Activated T-helper 1 cell treated with anti-CD3 and anti-CD28 coated beads, Interleukin-12 subunit alpha, Interleukin-12 subunit beta, Interleukin-2, Interleukin-4 antibody, amounts not matched to agents 30 ng/mL and 10 ng/mL and 1 ng/mL, durations not matched to agents 14 hours and 24 hours and 36 hours (primary cell): ENCODE measurements at regions not wholly inside any gene's neighbourhood (a gene's known extent, or its start where the extent isn't known, plus 50 kb on each side); places are given as distances from the start of the nearest gene placed in this dataset.

ENCODE experiments used
- DNase-seq: peaks from one replicate; pipeline ENCODE4 v3.0.0; 2021; ENCODE audit warnings: low spot score
- H3K27ac Mint-ChIP-seq: one replicate; pipeline ENCODE4 v1.8.0; 2021; ENCODE audit warnings: mild to moderate bottlenecking, mixed read lengths
- H3K27me3 Mint-ChIP-seq: one replicate; pipeline ENCODE4 v1.8.0; 2022; ENCODE audit warnings: mild to moderate bottlenecking, moderate library complexity, mixed read lengths; ENCODE audit not compliant: insufficient read depth
- H3K36me3 Mint-ChIP-seq: one replicate; pipeline ENCODE4 v1.8.0; 2021; ENCODE audit warnings: low read depth, mixed read lengths
- H3K4me1 Mint-ChIP-seq: one replicate; pipeline ENCODE4 v1.8.0; 2021; ENCODE audit warnings: low read depth, mixed read lengths
- H3K4me3 Mint-ChIP-seq: one replicate; pipeline ENCODE4 v1.8.0; 2021; ENCODE audit warnings: mild to moderate bottlenecking, moderate library complexity, mixed read lengths
- H3K9me3 Mint-ChIP-seq: one replicate; pipeline ENCODE4 v1.8.0; 2021; ENCODE audit warnings: mixed read lengths
- intact Hi-C: fragments of 100-400 bp; cut with micrococcal nuclease; formaldehyde crosslinking; loops from one replicate; pipeline ENCODE4 v1.15.1; 2024

DNA sequence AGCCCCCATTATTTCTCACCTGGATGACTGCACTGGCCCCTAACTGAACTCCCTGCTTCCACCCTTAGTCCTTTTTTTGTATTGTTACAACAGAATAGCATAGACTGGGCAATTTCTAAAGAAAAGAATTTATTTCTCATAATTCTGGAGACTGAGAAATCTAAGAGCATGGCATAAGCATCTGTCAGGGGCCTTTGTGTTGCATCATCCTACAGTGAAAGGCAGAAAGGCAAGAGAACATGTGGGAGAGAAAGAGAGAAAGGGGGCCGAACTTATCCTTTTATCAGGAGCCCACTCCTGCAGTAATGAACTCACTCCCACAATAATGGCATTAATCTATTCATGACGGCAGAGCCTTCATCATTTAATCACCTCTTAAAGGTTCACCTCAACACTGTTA, 122.1 kb downstream of the EFNB1 start:
- H3K27ac Mint-ChIP-seq = no peak overlapping the region
- no peaks in the 10 kb centered on the region for H3K4me1 Mint-ChIP-seq
- H3K4me3 Mint-ChIP-seq = no peak overlapping the region
- no peaks in the 10 kb centered on the region for H3K9me3 Mint-ChIP-seq
- H3K36me3 Mint-ChIP-seq = no peaks in the 10 kb centered on the region
- intact Hi-C loops = no loop called here
- no peak for DNase-seq
- H3K27me3 Mint-ChIP-seq = peaks cover 2% of the 10 kb centered on the region

DNA sequence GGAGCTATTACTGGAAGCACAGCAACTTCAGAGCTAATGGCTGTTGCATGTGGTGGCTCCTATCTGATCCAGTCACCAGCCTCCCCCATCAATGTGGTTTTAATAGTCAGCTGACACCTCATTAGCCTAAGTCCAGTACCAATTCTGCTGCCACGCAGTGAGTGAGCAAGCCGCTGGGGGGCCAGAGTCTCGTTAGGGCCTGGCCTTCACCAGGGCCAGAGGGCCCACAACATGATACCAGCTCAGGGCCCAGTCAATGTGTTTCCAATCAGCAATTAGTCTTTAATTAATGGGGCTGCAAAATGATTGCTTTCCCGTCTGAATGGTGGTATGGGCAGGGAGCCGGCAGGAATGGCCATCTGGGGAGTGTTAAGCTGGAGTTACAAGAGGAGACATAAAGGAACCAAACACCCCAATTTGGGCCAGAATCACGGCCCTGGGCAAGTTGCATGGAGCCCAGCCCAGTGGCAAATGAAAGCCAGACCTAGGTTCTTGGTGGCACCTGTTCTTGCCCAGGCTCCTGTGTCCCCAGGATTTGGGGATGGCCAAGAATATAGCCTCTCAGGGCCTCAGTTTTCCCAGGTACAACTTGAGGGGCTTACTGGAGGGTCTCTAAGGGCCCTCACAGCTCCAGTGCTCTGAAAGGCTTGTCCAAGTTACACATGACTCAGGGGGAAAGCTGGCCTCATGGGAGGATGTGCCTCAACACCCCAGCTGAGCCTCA, 119.2 kb downstream of the EFNB1 start:
- no peaks in the 10 kb centered on the region for H3K27me3 Mint-ChIP-seq
- H3K4me3 Mint-ChIP-seq = no peak overlapping the region
- H3K4me1 Mint-ChIP-seq = no peaks in the 10 kb centered on the region
- intact Hi-C loops = no loop called here
- no peaks in the 10 kb centered on the region for H3K36me3 Mint-ChIP-seq
- no peak overlapping the region for H3K27ac Mint-ChIP-seq
- H3K9me3 Mint-ChIP-seq = no peaks in the 10 kb centered on the region
- no peak for DNase-seq

DNA sequence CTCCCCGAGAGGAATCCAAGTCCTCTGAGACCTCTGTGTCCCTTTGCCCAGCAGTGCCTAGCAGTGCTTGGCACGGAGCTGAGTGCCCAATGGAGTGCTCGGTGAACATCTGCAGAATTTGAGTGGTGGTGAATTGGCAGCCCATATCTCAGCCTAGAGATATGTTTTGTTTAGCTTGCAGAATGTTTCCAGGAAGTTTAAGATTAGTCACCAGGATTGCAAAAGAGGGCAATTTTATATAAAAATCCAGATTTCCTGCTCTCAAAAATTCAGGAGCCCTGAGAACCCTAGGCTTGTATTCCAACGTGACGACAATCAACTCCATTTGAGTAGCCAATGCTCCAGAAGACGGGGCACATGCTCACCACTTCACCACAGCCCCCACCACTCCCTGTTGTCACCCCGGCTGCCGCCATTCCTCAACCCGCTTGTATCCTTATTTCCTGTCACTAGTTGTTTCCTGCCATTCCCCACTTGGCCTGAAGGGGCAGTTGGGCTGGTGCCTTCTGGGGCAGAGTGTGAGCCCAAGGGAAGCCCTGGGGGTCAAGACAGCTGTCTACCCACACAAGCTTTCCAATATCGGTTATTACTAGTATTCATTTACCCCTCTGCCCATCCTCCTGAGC, 116.9 kb downstream of the EFNB1 start:
- Mint-ChIP-seq H3K36me3 (no peaks in the 10 kb centered on the region), H3K9me3 (no peaks in the 10 kb centered on the region)
- intact Hi-C loops = no loop called here

DNA sequence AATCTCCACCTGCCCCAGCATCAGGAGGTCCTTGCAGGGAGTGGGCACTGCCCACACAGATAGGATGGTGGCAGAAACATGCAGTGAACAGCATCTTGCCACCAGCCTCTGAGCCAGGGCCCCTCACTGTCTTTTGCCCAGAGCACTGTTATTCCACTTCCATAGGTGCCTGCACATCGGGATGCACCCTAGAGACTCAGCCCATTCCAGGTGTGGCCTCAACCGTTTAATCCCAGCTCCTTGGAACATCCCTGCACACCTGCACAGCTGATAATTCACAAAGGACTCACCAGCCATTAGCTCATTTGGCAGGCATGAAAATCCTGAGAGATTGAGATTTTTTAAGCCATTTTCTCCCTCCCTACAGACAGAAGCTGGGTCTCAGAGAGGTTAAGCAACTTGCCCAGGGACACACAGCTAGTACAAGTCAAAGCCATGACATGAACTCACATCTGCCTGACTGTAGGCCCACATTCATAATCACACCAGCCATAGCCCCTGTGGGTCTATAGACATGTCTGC, 116.3 kb downstream of the EFNB1 start:
- no peaks in the 10 kb centered on the region for H3K36me3 Mint-ChIP-seq
- DNase-seq = no peak
- no peaks in the 10 kb centered on the region for H3K9me3 Mint-ChIP-seq
- H3K4me1 Mint-ChIP-seq = no peaks in the 10 kb centered on the region
- H3K4me3 Mint-ChIP-seq = no peak overlapping the region
- intact Hi-C loops = no loop called here
- H3K27me3 Mint-ChIP-seq = no peaks in the 10 kb centered on the region
- H3K27ac Mint-ChIP-seq = no peak overlapping the region

More for the DNA sequence above, 116.9 kb downstream of the EFNB1 start:
- Mint-ChIP-seq H3K27ac (no peak overlapping the region), H3K27me3 (no peaks in the 10 kb centered on the region), H3K4me1 (no peaks in the 10 kb centered on the region), H3K4me3 (no peak overlapping the region)
- no peak for DNase-seq

DNA sequence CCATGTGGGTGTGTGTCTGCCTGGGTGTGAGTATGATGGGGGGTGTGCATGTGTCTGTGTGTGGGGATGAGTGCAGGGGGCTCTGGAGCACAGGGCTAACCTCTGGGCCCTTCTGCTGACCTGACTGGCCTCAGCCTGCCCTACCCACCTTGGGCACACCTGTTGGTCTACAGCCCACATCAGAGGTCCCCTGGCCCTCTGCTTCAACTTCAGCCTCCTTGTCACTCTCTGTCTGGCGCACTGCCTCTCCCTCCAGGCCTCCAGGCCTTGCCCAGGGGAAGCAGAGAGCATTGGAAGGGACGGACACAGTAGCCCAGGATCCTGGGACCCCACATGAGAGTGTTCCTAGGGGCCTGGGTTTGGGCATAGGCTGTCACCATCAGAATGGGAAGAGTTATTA, 115.4 kb downstream of the EFNB1 start:
- no peak for DNase-seq
- Mint-ChIP-seq H3K27ac (no peak overlapping the region), H3K4me3 (no peak overlapping the region), H3K9me3 (no peaks in the 10 kb centered on the region), H3K27me3 (no peaks in the 10 kb centered on the region), H3K4me1 (no peaks in the 10 kb centered on the region), H3K36me3 (no peaks in the 10 kb centered on the region)
- intact Hi-C loops = no loop called here

DNA sequence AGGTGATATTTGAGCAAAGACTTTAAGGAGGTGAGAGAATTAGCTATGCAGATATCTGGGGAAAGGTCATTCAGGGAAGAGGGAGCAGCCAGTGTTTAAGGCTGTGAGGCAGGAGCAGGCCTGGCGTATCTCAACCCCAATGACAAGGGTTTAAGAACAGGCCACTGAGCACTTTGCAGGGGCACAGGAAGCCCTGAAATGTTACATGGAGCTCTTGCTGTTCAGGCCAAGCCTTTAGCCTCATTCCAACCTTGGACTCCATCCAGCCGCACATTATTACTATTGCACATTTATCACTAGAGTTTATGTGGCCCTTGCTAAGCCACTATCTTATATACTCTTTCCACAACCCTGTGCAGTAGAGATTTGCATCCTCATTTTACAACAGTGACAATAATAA, 114.0 kb downstream of the EFNB1 start:
- Mint-ChIP-seq H3K27ac (no peak overlapping the region), H3K27me3 (no peaks in the 10 kb centered on the region), H3K4me1 (no peaks in the 10 kb centered on the region), H3K36me3 (no peaks in the 10 kb centered on the region), H3K4me3 (no peak overlapping the region), H3K9me3 (no peaks in the 10 kb centered on the region)
- DNase-seq = no peak
- intact Hi-C loops = no loop called here

DNA sequence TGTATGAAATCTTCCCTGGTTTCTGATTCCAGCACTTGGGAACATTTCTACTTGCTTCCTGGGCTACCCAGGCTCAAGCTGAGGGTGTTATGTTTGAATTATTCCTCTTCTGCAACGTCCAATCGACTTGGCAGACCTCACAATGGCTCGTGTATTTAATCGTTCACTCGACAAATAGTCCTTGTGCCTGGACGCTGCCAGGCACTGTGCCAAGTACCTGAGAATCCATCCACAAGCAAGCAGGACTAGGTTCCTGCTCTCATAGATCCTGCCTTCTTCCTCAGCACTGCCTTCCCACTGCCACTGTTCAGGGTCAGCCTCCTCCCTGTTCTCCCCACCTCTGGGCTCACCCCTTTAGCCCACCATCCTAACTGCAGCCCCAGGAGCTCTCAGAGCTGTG, 113.3 kb downstream of the EFNB1 start:
- H3K9me3 Mint-ChIP-seq = no peaks in the 10 kb centered on the region
- H3K27me3 Mint-ChIP-seq = no peaks in the 10 kb centered on the region
- no peaks in the 10 kb centered on the region for H3K36me3 Mint-ChIP-seq
- no peak overlapping the region for H3K27ac Mint-ChIP-seq
- no peak overlapping the region for H3K4me3 Mint-ChIP-seq
- H3K4me1 Mint-ChIP-seq = no peaks in the 10 kb centered on the region
- intact Hi-C loops = no loop called here
- no peak for DNase-seq

DNA sequence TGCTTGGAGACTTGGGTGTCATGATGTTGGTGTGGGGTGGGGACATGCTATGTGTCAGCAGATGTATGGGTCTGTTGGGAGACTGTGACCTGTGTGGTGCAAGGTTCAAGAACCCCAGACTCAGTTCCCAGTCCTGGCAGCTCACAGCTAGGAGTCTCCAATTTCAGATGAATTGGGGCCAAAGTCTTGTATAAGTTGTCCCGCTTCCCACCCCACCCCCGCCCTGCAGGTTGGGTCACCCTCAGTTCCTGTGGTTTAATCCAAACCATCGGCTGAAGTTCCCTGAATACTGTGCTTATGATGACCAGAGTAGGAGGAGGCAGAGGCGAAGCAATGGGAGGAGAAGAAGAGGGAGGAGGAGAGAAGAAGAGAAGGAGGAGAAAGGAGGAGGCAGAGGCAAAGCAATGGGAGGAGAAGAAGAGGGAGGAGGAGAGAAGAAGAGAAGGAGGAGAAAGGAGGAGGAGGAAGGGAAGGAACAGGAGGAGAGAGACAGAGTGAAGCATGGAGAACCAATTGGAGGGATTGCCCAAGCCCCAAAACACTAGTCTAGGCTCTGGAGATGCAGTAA, 112.6 kb downstream of the EFNB1 start:
- H3K4me3 Mint-ChIP-seq = no peak overlapping the region
- H3K4me1 Mint-ChIP-seq = no peaks in the 10 kb centered on the region
- H3K36me3 Mint-ChIP-seq = no peaks in the 10 kb centered on the region
- no peak for DNase-seq
- no peaks in the 10 kb centered on the region for H3K27me3 Mint-ChIP-seq
- no peaks in the 10 kb centered on the region for H3K9me3 Mint-ChIP-seq
- intact Hi-C loops = no loop called here
- H3K27ac Mint-ChIP-seq = no peak overlapping the region

DNA sequence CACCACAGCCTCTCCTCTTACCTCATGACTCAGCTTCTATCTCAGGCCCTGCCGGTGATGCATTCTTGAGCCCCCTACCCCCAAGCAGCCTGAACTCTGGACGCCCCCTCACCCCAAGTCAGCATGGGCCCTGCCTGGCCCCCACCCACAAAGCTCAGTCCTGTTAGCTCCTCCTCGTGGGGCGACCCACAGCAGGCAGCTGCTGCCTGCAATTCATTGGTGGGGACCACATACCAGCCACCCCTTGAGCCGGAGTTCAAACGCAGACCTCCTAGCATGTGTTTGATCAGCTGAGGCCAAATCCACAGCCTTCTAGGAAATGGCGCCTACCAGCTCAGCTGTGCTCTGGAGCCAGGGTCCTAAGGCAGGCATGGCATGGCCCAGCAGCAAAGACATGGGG, 111.8 kb downstream of the EFNB1 start:
- Mint-ChIP-seq H3K27ac (no peak overlapping the region), H3K9me3 (no peaks in the 10 kb centered on the region), H3K27me3 (no peaks in the 10 kb centered on the region), H3K36me3 (no peaks in the 10 kb centered on the region), H3K4me1 (no peaks in the 10 kb centered on the region), H3K4me3 (no peak overlapping the region)
- DNase-seq = no peak
- intact Hi-C loops = no loop called here

DNA sequence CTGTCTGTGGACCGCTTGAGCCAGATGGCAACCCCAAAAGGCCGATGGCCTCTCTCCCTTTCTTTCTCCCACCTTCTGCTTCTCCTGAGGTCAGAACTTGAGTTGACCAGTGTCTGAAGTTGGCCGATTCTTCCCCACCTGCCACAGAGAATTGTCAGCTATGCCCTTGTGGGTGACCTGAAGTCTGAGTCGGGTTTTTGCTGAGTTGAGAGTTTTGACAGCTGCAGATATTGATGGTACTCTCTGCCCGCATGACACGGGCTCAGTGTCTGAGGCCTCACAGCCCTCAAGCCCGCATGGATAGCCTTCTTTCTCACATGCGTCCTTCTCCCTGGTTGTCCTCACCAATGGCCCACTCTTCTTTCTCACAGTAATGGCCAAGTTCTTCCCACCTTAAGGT, 111.0 kb downstream of the EFNB1 start:
- H3K36me3 Mint-ChIP-seq = no peaks in the 10 kb centered on the region
- no peak overlapping the region for H3K4me3 Mint-ChIP-seq
- no peak overlapping the region for H3K27ac Mint-ChIP-seq
- DNase-seq = no peak
- H3K27me3 Mint-ChIP-seq = no peaks in the 10 kb centered on the region
- intact Hi-C loops = no loop called here
- H3K4me1 Mint-ChIP-seq = no peaks in the 10 kb centered on the region
- H3K9me3 Mint-ChIP-seq = no peaks in the 10 kb centered on the region

DNA sequence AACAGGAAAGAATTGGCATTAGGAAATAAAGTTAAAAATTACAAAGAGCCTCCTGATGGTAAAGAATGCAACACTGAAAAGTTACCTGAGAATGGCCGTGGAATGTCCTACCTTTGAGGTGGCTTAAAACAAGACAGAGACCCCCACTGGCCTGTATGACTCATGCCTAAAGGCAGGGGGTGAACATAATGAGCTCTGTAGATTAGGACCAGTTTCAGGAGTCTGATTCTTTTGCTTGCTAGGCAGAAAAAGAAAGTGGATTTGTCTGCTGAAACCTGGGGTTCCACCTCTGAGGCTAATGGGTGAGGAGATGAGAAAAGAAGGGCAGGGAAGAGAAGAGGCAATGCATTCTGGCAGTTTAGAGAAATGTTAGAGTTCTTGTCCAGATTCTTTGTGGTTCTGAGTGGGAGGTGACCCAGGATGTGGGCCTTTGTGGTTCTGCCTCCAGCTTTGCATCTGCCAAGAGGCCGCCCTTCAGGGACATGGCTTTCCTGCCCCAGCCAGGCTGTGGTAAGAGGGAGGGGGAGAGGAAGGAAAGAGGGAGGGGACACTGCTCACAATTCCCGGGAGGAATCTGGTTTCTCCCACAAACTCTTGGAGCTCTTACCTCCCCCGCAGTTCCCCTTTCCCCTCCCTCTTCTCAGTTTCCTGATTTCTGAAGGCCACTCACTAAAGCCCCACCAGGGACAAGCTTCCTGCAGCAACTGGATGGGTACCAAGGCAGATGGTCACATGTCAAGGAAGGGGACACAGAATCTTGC, 109.6 kb downstream of the EFNB1 start:
- Mint-ChIP-seq H3K9me3 (no peaks in the 10 kb centered on the region), H3K27ac (no peak overlapping the region), H3K4me3 (no peak overlapping the region), H3K4me1 (no peaks in the 10 kb centered on the region), H3K36me3 (no peaks in the 10 kb centered on the region), H3K27me3 (no peaks in the 10 kb centered on the region)
- intact Hi-C loops = no loop called here
- no peak for DNase-seq

DNA sequence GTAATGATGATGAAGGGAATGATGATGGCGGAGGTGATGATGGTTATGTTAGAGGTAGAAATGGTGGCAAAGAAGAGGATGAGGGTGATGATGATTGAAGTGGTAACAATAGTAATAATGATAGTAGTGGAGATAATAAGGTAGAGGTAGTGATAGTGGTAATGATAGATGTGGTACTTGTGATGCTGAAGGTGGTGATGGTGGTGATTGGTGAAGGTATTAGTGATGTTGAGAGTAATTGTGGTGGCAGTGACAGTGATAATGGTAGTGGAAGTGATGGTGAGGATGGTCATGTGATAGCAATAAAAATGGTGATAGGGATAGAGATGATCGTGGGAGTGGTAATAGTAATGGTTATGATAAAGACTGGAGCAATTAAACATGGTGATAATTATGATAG, 108.8 kb downstream of the EFNB1 start:
- Mint-ChIP-seq H3K9me3 (no peaks in the 10 kb centered on the region), H3K4me1 (no peaks in the 10 kb centered on the region)
- intact Hi-C loops = no loop called here

DNA sequence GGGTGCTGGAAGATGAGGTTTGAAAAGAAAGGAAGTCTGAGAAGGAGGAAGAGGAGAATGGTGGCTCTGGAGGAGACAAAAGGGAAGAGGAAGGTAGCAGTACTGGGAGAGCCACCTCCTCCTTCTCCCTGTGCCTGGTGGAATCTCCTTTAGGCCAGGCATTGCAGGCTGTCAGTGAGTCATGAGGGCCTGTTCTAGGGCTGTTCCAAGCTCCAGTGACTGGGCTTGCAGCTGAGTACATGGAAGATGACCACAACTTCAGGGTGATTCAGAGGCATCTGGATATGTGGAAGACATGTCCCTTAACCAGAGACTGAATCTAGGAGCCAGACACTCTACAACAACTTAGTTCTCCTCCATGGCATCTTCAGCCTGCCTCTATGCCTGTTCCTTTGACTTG, 107.8 kb downstream of the EFNB1 start:
- no peaks in the 10 kb centered on the region for H3K27me3 Mint-ChIP-seq
- DNase-seq = no peak
- H3K27ac Mint-ChIP-seq = no peak overlapping the region
- no peaks in the 10 kb centered on the region for H3K36me3 Mint-ChIP-seq
- H3K4me3 Mint-ChIP-seq = no peak overlapping the region
- intact Hi-C loops = no loop called here
- no peaks in the 10 kb centered on the region for H3K9me3 Mint-ChIP-seq
- H3K4me1 Mint-ChIP-seq = no peaks in the 10 kb centered on the region

More for the DNA sequence above, 108.8 kb downstream of the EFNB1 start:
- H3K36me3 Mint-ChIP-seq = no peaks in the 10 kb centered on the region
- H3K27ac Mint-ChIP-seq = no peak overlapping the region
- no peaks in the 10 kb centered on the region for H3K27me3 Mint-ChIP-seq
- DNase-seq = no peak
- H3K4me3 Mint-ChIP-seq = no peak overlapping the region
